ENCODE measurements at regions not wholly inside any gene's neighbourhood (a gene's known extent, or its start where the extent isn't known, plus 50 kb on each side); places are given as distances from the start of the nearest gene placed in this dataset.

DNA sequence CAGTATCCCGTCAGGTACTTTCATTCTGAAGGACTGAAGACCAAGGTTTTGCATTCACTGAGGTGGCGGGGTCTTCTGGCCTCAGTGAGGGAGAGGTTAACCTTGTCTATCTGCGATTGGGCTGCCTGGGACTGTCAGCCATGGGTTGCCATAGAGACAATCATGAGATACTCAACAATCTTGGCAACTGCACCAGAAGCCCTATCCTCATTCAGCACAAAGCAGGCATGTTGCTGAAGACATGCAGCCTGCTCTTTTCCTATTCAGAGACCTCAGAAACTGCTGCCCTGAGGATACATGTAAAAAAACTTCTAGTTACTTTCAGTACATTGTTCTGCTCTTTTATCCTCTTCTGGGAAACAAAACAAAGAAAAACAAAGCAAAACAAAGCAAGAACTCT, 146.3 kb upstream of the PIRT start:
- in situ Hi-C loops (cut with MboI; ENCODE audit: low sequenced_read_pairs, unreplicated experiment), result no loop called here
- TF ChIP-seq, protein P1, sequence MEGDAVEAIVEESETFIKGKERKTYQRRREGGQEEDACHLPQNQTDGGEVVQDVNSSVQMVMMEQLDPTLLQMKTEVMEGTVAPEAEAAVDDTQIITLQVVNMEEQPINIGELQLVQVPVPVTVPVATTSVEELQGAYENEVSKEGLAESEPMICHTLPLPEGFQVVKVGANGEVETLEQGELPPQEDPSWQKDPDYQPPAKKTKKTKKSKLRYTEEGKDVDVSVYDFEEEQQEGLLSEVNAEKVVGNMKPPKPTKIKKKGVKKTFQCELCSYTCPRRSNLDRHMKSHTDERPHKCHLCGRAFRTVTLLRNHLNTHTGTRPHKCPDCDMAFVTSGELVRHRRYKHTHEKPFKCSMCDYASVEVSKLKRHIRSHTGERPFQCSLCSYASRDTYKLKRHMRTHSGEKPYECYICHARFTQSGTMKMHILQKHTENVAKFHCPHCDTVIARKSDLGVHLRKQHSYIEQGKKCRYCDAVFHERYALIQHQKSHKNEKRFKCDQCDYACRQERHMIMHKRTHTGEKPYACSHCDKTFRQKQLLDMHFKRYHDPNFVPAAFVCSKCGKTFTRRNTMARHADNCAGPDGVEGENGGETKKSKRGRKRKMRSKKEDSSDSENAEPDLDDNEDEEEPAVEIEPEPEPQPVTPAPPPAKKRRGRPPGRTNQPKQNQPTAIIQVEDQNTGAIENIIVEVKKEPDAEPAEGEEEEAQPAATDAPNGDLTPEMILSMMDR (IDR thresholded peaks at IDR 0.05; ENCODE audit: borderline replicate concordance, control extremely low read depth, extremely low read depth, insufficient read depth, missing control alignments), result no peak
- no peak for DNase-seq (ENCODE audit: low spot score)

DNA sequence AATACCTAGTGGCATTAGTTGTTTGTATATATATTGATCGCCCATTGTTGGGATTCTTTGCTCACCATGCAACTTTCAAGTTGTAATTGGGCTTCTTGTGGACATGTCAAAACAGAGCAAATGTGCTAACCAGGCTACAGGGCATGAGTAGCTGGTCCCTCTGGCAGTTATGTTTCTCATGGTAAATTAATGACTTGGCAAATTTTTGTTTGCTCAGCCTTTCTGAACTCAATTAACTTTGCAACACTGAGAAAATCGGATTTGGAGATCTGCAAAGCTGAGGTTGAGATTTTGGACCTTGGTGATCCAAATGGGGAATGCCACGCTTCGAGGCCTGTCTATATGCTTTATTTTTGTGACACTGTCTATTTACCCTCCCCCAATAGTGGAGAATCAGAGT, 138.5 kb upstream of the PIRT start:
- in situ Hi-C loops (cut with MboI; ENCODE audit: low sequenced_read_pairs, unreplicated experiment), result no loop called here
- DNase-seq (ENCODE audit: low spot score), result no peak
- TF ChIP-seq, protein P1 (IDR thresholded peaks at IDR 0.05; ENCODE audit: borderline replicate concordance, control extremely low read depth, extremely low read depth, insufficient read depth, missing control alignments), result no peak

DNA sequence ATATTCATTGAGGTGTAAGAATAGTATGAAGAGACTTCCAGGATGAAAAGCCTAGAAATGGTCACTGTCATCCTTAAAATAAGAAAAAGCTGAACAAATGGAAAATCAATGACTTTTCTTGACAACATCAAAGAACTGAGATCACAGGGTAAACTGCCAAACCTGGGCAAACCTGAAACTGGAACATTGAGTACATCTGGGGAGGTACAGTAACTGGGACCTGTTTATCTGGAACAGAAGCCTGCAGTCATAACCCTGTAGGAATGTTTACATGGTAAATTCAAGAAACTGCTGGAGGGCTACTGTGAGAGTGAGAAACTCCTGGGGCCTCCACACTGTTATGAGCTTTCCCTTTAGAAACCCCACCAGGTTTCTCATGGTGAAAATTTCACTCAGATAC, 130.1 kb upstream of the PIRT start:
- TF ChIP-seq, protein P1 (IDR thresholded peaks at IDR 0.05; ENCODE audit: borderline replicate concordance, control extremely low read depth, extremely low read depth, insufficient read depth, missing control alignments), result no peak
- DNase-seq (ENCODE audit: low spot score), result no peak
- in situ Hi-C loops (cut with MboI; ENCODE audit: low sequenced_read_pairs, unreplicated experiment), result no loop called here

DNA sequence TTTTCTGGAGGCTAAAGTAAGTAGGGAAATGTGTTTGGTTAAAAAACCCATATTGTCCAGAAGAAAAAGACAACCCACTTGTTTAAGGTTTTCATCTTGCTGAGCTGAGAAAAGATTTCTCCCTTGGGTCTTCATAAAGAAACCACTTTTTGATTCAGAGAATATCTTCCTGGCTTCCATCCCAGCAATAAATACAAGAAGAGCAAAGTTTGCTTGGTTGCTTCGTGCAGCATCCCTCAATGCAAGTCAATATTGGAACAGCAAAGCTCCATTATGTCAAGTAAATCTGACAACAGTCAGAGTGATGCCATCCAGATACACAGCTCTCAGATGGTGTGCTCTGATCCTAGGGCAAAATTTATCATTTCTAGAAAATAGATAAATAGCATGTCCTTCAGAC, 118.9 kb upstream of the PIRT start:
- in situ Hi-C loops (cut with MboI; ENCODE audit: low sequenced_read_pairs, unreplicated experiment), result no loop called here
- DNase-seq (ENCODE audit: low spot score), result no peak
- TF ChIP-seq, protein P1 (IDR thresholded peaks at IDR 0.05; ENCODE audit: borderline replicate concordance, control extremely low read depth, extremely low read depth, insufficient read depth, missing control alignments), result no peak

DNA sequence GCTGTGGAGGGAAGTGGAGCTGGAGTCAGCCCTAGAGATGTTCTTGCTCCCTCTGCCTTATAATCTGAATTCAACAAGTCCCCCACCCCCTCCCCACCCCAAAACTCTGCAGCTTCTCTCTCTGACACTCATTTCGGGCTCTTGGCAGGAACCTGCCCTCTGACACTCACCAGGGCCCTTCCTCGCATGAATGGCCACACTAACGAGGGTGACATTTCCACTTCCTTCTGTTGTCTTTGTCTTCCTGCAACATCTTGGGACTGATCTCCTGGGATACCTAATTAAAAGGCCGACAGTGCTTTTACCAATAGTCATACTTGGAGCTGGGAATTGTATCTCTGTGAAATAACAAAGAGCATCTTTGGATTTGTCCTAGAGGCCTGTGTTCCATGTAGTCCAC, 106.9 kb upstream of the PIRT start:
- TF ChIP-seq, protein P1 (IDR thresholded peaks at IDR 0.05; ENCODE audit: borderline replicate concordance, control extremely low read depth, extremely low read depth, insufficient read depth, missing control alignments), result no peak
- in situ Hi-C loops (cut with MboI; ENCODE audit: low sequenced_read_pairs, unreplicated experiment), result no loop called here
- DNase-seq (ENCODE audit: low spot score), result no peak

DNA sequence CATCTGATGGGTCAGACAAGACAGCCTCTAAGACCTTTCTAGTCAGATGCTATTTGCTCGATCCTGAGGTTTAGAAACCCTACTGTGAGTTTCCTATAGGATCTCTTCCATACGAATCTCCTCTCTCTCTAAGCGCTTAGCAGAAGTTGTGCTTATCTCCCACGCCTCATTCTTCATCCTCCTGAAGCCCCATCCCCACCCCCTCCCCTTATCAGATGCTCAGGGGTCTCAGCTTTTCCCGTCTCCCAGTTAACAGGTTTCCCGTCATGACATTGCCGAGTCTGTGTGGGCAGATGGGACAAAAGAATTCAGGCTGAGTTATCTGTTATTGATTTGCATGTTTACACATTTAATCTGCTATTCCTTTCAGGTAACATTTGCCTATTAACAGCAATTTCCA, 99.0 kb upstream of the PIRT start:
- in situ Hi-C loops (cut with MboI; ENCODE audit: low sequenced_read_pairs, unreplicated experiment), result no loop called here

More for the DNA sequence above, 99.0 kb upstream of the PIRT start:
- TF ChIP-seq, protein P1 (IDR thresholded peaks at IDR 0.05; ENCODE audit: borderline replicate concordance, control extremely low read depth, extremely low read depth, insufficient read depth, missing control alignments), result no peak
- no peak for DNase-seq (ENCODE audit: low spot score)
